ENCODE measurements at regions not wholly inside any gene's neighbourhood (a gene's known extent, or its start where the extent isn't known, plus 50 kb on each side); places are given as distances from the start of the nearest gene placed in this dataset.
"Not testable (repeated sequence)": the region's sequence is repeated elsewhere in the genome, so short reads cannot be mapped to it uniquely, and the experiment has no call there.

DNA sequence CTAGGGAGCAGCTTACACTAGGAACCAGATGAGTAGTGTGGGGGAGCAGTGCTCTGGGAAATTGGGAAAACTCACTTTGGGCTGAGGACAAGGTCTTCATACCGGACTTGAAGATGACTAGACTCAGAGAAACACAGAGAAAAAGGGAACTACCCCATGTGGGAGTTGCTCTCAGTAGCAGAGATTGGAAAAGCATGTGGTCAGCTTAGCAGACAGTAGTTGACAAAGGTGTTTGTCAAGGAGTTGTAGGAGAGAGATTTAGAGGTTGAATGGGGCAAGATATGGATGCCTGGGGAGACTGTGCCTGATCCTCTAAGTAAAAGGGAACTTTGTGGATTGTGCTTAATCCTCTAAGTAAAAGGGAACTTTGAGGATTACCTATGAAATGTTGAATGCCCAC is 194.5 kb upstream of the COX10 start:
- no peak for DNase-seq (ENCODE audit: extremely low spot score)
- Histone ChIP-seq H3K4me1 (ENCODE audit: insufficient read depth) (no peaks in the 10 kb centered on the region), H3K4me3 (ENCODE audit: low read depth, low read length) (no peak overlapping the region), H3K36me3 (ENCODE audit: insufficient read depth) (no peaks in the 10 kb centered on the region), H3K27ac (ENCODE audit: low read depth) (no peak overlapping the region)
- WGBS = 86% methylated on average over 1 of the region's 1 CpG

- Histone ChIP-seq H3K36me3 (ENCODE audit: insufficient read depth) (no peaks in the 10 kb centered on the region), H3K27ac (ENCODE audit: low read depth) (no peak overlapping the region), H3K4me3 (ENCODE audit: low read depth, low read length) (no peak overlapping the region), H3K4me1 (ENCODE audit: insufficient read depth) (no peaks in the 10 kb centered on the region)
- DNase-seq (ENCODE audit: extremely low spot score) = no peak
- WGBS = 72% methylated on average over 5 of the region's 5 CpGs
Measured at GRCh38 chr17:13879961-13880466, 189.3 kb upstream of the COX10 start.

- Histone ChIP-seq H3K27ac (ENCODE audit: low read depth) (no peak overlapping the region), H3K4me3 (ENCODE audit: low read depth, low read length) (no peak overlapping the region), H3K36me3 (ENCODE audit: insufficient read depth) (no peaks in the 10 kb centered on the region), H3K4me1 (ENCODE audit: insufficient read depth) (no peaks in the 10 kb centered on the region)
- DNase-seq (ENCODE audit: extremely low spot score) = no peak
- WGBS = 65% methylated on average over 3 of the region's 3 CpGs
Measured at GRCh38 chr17:13883659-13884058, 185.6 kb upstream of the COX10 start.

- Histone ChIP-seq H3K36me3 (ENCODE audit: insufficient read depth) (no peaks in the 10 kb centered on the region), H3K4me3 (ENCODE audit: low read depth, low read length) (no peak overlapping the region), H3K27ac (ENCODE audit: low read depth) (no peak overlapping the region), H3K4me1 (ENCODE audit: insufficient read depth) (no peaks in the 10 kb centered on the region)
- no peak for DNase-seq (ENCODE audit: extremely low spot score)
- WGBS = 88% methylated on average over 2 of the region's 2 CpGs
Measured at GRCh38 chr17:13884347-13884746, 185.0 kb upstream of the COX10 start.

- DNase-seq (ENCODE audit: extremely low spot score) = no peak
- H3K36me3 ChIP-seq (ENCODE audit: insufficient read depth) = no peaks in the 10 kb centered on the region
- no peak overlapping the region for H3K4me3 ChIP-seq (ENCODE audit: low read depth, low read length)
- 88% methylated on average over 2 of the region's 2 CpGs for WGBS
- no peak overlapping the region for H3K27ac ChIP-seq (ENCODE audit: low read depth)
- no peaks in the 10 kb centered on the region for H3K4me1 ChIP-seq (ENCODE audit: insufficient read depth)
Measured at GRCh38 chr17:13885550-13885949, 183.8 kb upstream of the COX10 start.

DNA sequence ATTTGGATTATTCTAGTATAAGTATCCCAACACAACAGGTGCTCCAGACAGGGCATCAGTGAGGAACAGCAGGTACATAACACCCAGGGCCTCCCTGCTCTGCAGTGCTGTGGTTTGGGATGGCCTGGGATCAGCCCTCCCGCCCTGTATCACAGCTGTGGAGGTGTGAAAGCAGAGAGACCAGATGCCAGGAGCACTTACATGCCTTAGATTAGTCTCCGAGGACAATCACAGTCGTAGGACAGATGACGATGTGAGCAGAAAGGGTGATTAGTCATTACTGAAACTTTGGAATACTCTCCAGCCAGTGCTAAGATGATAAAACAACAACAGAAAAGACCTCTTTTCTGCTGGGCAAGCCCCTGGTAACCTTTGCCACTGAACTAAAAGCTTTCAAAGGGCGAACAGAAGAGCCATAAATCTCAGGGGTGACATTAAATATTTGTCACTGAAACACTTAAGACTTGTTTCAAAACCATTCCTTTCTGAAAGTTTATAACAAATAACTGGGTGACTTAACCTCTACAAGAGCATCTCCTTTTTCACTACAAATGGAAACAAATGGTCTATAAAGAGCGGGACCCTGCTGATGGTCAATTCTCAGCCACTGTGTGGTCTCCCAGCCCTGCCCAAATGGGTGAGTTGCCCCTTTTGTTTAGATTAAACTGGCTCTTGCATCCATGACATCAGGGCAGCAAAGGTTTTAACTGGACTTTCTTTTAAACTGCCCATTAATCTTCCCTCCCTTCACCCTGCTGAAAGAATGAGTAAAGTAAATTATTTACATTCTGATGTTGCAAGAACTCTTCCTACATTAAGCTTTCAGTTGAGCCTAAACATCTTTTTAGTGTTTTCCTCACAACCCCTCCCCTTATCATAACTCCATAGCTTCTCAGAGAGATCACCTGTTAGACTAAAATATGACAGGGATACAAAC is 183.1 kb upstream of the COX10 start:
- no peaks in the 10 kb centered on the region for H3K4me1 ChIP-seq (ENCODE audit: insufficient read depth)
- H3K27ac ChIP-seq (ENCODE audit: low read depth) = no peak overlapping the region
- DNase-seq (ENCODE audit: extremely low spot score) = no peak
- H3K36me3 ChIP-seq (ENCODE audit: insufficient read depth) = no peaks in the 10 kb centered on the region
- WGBS = 42% methylated on average over 6 of the region's 6 CpGs
- no peak overlapping the region for H3K4me3 ChIP-seq (ENCODE audit: low read depth, low read length)

DNA sequence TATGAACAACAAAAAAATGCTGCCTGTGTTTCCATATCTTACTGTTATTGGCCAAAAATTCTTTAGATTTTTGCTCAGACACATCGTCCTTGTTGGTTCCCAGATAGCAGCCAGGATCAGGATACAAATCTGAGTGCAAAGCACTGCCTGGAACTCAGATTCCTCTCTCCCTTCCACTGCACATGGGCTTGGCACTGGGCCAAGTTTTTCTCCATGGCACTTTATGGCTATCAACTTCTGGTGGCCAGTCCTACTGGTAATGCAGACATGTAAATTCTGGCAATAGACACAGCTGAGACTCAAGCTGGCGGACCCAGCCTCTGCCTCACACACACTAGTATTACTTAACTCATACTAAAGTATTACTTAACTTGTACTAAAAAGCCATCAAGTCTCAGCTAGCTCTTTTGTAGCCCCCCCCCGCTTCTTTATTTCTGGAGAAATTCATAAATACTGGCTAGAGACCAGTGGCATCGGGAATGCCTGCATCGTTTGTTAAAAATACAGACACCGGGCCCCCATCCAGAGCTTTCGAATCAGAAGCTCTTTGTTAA is 181.2 kb upstream of the COX10 start:
- Histone ChIP-seq H3K36me3 (ENCODE audit: insufficient read depth) (no peaks in the 10 kb centered on the region), H3K27ac (ENCODE audit: low read depth) (no peak overlapping the region), H3K4me3 (ENCODE audit: low read depth, low read length) (no peak overlapping the region), H3K4me1 (ENCODE audit: insufficient read depth) (no peaks in the 10 kb centered on the region)
- DNase-seq (ENCODE audit: extremely low spot score) = no peak
- WGBS = 58% methylated on average over 7 of the region's 7 CpGs

DNA sequence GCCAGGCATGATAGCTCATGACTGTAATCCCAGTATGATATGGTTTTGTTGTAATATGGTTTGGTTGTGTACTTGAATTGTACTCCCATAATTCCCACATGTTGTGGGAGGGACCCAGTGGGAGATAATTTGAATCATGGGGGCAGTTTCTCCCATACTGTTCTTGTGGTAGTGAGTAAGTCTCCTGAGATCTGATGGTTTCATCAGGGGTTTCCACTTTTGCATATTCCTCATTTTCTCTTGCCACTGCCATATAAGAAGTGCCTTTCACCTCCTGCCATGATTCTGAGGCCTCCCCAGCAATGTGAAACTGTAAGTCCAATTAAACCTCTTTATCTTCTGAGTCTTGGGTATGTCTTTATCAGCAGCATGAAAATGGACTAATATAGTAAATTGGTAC is 160.3 kb upstream of the COX10 start:
- not testable (repeated sequence) for H3K36me3 ChIP-seq (ENCODE audit: insufficient read depth); H3K4me1 ChIP-seq (ENCODE audit: insufficient read depth); H3K4me3 ChIP-seq (ENCODE audit: low read depth, low read length); H3K27ac ChIP-seq (ENCODE audit: low read depth); DNase-seq (ENCODE audit: extremely low spot score)

- 88% methylated on average over 11 of the region's 11 CpGs for whole genome bisulfite sequencing
- no peak for DNase-seq (ENCODE audit: extremely low spot score)
- H3K27ac ChIP-seq (ENCODE audit: low read depth) = no peak overlapping the region
- H3K4me1 ChIP-seq (ENCODE audit: insufficient read depth) = no peaks in the 10 kb centered on the region
- no peak overlapping the region for H3K4me3 ChIP-seq (ENCODE audit: low read depth, low read length)
- no peaks in the 10 kb centered on the region for H3K36me3 ChIP-seq (ENCODE audit: insufficient read depth)
Measured at GRCh38 chr17:13909901-13910519, 159.3 kb upstream of the COX10 start.

DNA sequence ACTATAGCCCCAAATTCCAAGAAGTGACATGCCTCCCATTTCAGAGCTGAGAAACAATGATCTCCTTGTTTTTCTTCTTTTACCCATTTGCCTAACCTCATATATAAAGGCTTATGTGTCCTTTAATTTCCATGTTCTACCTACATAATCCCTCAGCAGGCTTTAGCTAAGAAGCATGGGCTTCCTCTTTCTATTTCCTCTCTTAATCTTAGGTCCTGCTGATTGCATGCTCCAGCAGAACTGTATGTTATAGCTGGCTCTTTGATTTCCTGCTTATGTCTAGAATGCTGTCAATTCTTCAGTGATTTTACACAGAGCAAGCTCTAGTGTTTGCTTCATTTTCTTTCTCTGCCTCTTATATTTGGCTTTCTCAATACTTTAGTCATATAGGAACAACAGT is 151.7 kb upstream of the COX10 start:
- H3K36me3 ChIP-seq (ENCODE audit: insufficient read depth) = no peaks in the 10 kb centered on the region
- no peaks in the 10 kb centered on the region for H3K4me1 ChIP-seq (ENCODE audit: insufficient read depth)
- H3K4me3 ChIP-seq (ENCODE audit: low read depth, low read length) = no peak overlapping the region
- DNase-seq (ENCODE audit: extremely low spot score) = no peak
- H3K27ac ChIP-seq (ENCODE audit: low read depth) = no peak overlapping the region

- no peak for DNase-seq (ENCODE audit: extremely low spot score)
- no peaks in the 10 kb centered on the region for H3K36me3 ChIP-seq (ENCODE audit: insufficient read depth)
- WGBS = 65% methylated on average over 4 of the region's 4 CpGs
- no peak overlapping the region for H3K4me3 ChIP-seq (ENCODE audit: low read depth, low read length)
- no peak overlapping the region for H3K27ac ChIP-seq (ENCODE audit: low read depth)
- no peaks in the 10 kb centered on the region for H3K4me1 ChIP-seq (ENCODE audit: insufficient read depth)
Measured at GRCh38 chr17:13918247-13918646, 151.1 kb upstream of the COX10 start.

- WGBS = 74% methylated on average over 6 of the region's 6 CpGs
- H3K36me3 ChIP-seq (ENCODE audit: insufficient read depth) = no peaks in the 10 kb centered on the region
- DNase-seq (ENCODE audit: extremely low spot score) = no peak
- no peak overlapping the region for H3K4me3 ChIP-seq (ENCODE audit: low read depth, low read length)
- no peak overlapping the region for H3K27ac ChIP-seq (ENCODE audit: low read depth)
- H3K4me1 ChIP-seq (ENCODE audit: insufficient read depth) = no peaks in the 10 kb centered on the region
Measured at GRCh38 chr17:13919818-13920217, 149.5 kb upstream of the COX10 start.

DNA sequence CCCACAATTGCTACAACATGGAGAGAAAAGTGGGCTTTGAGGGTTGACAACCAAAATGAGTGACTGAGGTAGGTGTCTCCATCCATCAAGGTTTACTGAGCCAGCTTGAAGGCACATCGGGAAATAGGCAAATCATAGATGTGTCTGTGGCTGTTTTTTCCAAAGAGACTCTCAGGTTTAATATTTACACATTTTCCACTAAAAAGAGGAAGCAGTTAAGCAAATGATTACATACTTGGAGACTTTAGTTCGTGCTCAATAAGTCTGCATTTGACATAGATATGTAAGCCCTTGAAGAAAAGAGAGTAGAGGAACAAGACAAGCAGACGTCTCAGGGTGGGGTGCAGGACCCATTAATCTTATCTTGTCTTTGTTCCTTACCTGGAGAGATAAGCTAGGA is 148.9 kb upstream of the COX10 start:
- Histone ChIP-seq H3K36me3 (ENCODE audit: insufficient read depth) (no peaks in the 10 kb centered on the region), H3K27ac (ENCODE audit: low read depth) (no peak overlapping the region), H3K4me3 (ENCODE audit: low read depth, low read length) (no peak overlapping the region), H3K4me1 (ENCODE audit: insufficient read depth) (no peaks in the 10 kb centered on the region)
- no peak for DNase-seq (ENCODE audit: extremely low spot score)
- 62% methylated on average over 3 of the region's 3 CpGs for WGBS
